Kidney epithelial cell (primary cell): ENCODE measurements at regions not wholly inside any gene's neighbourhood (a gene's known extent, or its start where the extent isn't known, plus 50 kb on each side); places are given as distances from the start of the nearest gene placed in this dataset.

Source experiments
- DNase-seq: peaks from one replicate; pipeline ENCODE4 v3.0.0-alpha.2; 2010; ENCODE audit warnings: low read depth
- H3K27me3 ChIP-seq: 2 replicates; pipeline ENCODE4 v1.6.0; 2011; ENCODE audit warnings: low read length; ENCODE audit not compliant: control insufficient read depth, insufficient read depth
- H3K36me3 ChIP-seq: 2 replicates; pipeline ENCODE4 v1.5.1; 2011; ENCODE audit warnings: low read length; ENCODE audit not compliant: control insufficient read depth, insufficient read depth
- H3K4me3 ChIP-seq: 2 replicates; pipeline ENCODE4 v1.5.1; 2011; ENCODE audit warnings: low read depth, mild to moderate bottlenecking, control low read depth, low read length
- TF ChIP-seq, protein P1 (sequence below): IDR thresholded peaks from 2 replicates; pipeline ENCODE4 v1.5.1; 2011; ENCODE audit warnings: mild to moderate bottlenecking, moderate library complexity, low read length, control low read depth, inconsistent platforms; ENCODE audit not compliant: insufficient read depth, poor library complexity, severe bottlenecking

DNA sequence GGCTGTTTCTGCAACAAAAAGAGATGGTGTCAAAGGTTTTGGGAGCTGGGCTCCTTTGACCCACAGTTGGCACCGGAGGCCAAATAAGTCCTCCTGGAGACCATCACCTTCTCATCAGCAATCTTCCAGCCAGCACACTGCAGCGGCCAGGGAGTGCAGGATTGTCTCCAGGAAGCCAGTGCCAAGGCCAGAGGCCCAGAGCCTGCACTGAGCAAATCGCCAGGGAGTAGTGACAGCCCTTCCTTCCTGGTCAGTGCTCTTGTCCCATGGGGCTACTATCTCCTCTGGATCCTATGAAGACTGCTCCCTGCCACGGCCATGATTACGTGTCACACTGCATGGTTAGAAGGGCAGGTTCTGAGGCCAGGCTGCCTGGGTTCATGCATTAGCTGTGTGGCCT is 134.3 kb upstream of the CRHR1 start:
- H3K4me3 ChIP-seq = no peak overlapping the region
- peaks cover 3% of the 10 kb centered on the region for H3K27me3 ChIP-seq
- TF ChIP-seq, protein P1, sequence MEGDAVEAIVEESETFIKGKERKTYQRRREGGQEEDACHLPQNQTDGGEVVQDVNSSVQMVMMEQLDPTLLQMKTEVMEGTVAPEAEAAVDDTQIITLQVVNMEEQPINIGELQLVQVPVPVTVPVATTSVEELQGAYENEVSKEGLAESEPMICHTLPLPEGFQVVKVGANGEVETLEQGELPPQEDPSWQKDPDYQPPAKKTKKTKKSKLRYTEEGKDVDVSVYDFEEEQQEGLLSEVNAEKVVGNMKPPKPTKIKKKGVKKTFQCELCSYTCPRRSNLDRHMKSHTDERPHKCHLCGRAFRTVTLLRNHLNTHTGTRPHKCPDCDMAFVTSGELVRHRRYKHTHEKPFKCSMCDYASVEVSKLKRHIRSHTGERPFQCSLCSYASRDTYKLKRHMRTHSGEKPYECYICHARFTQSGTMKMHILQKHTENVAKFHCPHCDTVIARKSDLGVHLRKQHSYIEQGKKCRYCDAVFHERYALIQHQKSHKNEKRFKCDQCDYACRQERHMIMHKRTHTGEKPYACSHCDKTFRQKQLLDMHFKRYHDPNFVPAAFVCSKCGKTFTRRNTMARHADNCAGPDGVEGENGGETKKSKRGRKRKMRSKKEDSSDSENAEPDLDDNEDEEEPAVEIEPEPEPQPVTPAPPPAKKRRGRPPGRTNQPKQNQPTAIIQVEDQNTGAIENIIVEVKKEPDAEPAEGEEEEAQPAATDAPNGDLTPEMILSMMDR = no peak
- H3K36me3 ChIP-seq = no peaks in the 10 kb centered on the region
- no peak for DNase-seq

DNA sequence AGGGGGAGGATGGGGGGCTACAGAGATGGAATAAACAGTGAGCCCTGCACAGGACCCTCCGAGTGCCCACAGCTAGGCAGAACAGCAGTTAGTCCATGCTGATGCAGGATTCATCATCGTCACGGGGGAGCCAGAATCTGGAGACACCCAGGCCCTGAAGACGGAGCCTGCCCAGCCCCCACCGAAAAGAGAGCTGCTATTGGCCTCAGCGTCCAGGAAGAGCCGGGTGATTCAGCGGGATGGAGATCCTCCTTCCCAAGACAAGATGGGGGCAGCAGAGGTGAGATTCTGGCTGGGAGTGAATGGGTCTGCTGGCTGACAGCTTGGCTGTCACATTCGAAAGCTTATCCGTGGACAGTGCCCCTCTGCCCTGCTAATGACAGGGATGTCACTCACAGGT is 133.6 kb upstream of the CRHR1 start:
- Histone ChIP-seq H3K27me3 (peaks cover 6% of the 10 kb centered on the region), H3K36me3 (no peaks in the 10 kb centered on the region), H3K4me3 (no peak overlapping the region)
- TF ChIP-seq, protein P1 = no peak
- DNase-seq = no peak

DNA sequence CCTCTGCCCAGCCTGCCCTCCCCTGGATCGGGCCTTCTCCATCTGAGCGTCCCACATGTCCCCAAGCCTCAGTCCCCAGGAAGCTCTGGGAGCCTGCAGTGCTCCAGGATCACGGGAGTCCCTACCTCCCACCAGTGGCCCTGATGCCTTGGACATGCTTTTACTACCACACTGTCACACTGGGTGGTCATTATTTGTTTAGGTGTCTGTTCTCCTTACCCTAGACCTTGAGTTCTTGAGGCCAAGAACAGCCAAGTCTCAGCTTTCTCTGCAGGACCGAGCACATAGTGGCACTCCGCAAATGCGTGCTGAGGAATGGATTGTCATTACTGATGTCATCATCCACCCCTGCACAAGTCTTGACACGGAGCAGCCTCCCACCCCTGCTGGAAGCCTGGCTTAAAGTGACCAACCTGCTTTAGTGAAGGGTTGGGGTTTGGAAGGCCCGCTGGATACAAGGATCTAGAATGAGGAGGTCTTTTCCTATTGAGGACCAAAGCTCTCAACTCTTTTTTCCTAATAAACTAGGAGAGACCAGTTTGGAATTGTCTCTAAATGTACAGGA is 132.9 kb upstream of the CRHR1 start:
- TF ChIP-seq, protein P1 = no peak
- H3K4me3 ChIP-seq = no peak overlapping the region
- H3K36me3 ChIP-seq = no peaks in the 10 kb centered on the region
- H3K27me3 ChIP-seq = peaks cover 6% of the 10 kb centered on the region
- DNase-seq = no peak

DNA sequence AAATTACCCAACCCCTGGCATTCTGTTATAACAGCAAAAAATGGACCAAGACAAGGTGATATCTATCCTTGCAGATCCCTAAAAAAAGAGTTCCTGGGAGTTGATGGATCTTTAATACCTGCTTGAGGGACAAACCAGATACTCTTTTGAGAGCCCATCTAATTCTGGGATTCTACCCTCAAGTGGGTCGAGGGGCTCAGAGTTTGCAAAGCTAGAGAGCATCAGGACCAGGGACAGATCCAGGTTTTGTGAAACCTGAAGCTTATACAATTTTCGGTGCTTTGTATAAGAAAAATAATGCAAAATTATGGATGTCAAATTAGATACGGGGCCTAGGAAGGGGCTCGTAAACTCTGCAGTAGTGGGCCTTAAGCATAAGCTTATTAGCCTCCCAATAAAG is 130.5 kb upstream of the CRHR1 start:
- TF ChIP-seq, protein P1 = no peak
- no peak for DNase-seq
- H3K4me3 ChIP-seq = no peak overlapping the region
- no peaks in the 10 kb centered on the region for H3K36me3 ChIP-seq
- H3K27me3 ChIP-seq = peaks cover 3% of the 10 kb centered on the region

DNA sequence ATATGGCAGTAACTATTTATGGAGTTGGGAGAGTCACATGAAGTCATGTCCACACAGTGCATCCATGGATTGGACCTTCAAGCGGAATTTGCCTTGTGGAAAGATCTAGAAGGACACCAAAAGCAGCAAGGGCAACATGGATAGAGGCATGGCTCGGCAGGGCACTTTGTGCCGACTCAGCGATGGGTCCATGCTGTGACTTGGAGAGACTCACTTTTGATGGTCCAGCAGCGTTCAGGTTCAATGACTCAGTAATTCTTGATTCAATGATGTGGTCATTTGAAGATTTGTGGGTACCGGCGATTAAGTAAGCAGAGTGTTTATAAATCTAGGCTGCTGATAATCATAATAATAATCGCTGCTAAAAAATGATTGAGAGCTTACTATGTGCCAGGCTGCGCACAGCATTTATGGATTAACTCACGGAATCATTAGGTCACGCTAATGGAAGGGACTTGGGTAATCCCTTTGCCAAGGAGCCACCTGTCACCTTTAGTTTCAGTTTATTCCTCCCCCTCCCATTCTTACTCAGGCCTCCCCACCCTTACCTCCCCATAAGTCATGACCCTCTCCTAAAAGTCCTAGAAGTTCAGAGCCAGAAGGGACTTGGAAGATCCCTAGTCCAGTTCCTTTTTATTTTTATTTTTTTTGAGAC is 127.5 kb upstream of the CRHR1 start:
- DNase-seq = no peak
- H3K4me3 ChIP-seq = no peak overlapping the region
- no peaks in the 10 kb centered on the region for H3K36me3 ChIP-seq
- TF ChIP-seq, protein P1 = no peak
- peaks cover 3% of the 10 kb centered on the region for H3K27me3 ChIP-seq

DNA sequence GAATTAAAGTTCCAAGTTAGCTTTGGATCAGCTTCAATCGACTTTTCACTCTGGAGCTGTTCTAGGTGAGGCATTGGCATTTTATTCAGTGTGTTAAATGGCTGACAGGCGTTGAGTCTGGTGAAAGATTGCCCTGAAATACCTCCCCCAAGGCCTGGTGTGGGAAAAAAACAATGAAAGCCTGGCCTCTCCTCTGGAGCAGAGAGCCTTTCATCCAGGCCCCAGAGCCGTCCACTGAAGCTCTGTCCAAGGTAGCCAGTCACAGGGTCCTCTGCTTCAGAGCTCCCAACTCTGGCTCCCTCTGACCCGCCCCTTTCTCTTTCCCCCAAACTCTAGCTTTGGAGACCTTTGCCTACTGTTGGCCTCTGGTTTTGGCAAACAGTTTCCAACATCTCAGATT is 123.6 kb upstream of the CRHR1 start:
- no peak for DNase-seq
- H3K27me3 ChIP-seq = peaks cover 6% of the 10 kb centered on the region
- no peak overlapping the region for H3K4me3 ChIP-seq
- H3K36me3 ChIP-seq = no peaks in the 10 kb centered on the region
- TF ChIP-seq, protein P1 = no peak
